H1 (cell line): ENCODE measurements at regions not wholly inside any gene's neighbourhood (a gene's known extent, or its start where the extent isn't known, plus 50 kb on each side); places are given as distances from the start of the nearest gene placed in this dataset.

ENCODE experiments used
- CTCF ChIA-PET: fragments of 300-600 bp; sonication (Branson Sonifier 250); formaldehyde crosslinking; loops from one replicate; lab custom pipeline; 2021; ENCODE audit not compliant: partially characterized antibody; lab: Charles Lee
- POLR2A ChIA-PET: fragments of 300-600 bp; sonication (Branson Sonifier 250); formaldehyde crosslinking; loops from one replicate; lab custom pipeline; 2021; ENCODE audit warnings: inconsistent platforms; ENCODE audit not compliant: partially characterized antibody; lab: Charles Lee
- DNase-seq, 2 experiments: peaks; one replicate each; pipeline versions ENCODE4 v3.0.0 to v3.0.0-alpha.2; 2010 to 2022; ENCODE audit warnings: low spot score in 2 of 2, low read depth in 1 of 2, mixed read lengths in 1 of 2
- FAIRE-seq: peaks from 2 replicates; lab custom pipeline; 2011; peaks lifted over from hg19 to GRCh38; lab: Jason Lieb, UNC
- H2AFZ ChIP-seq: 2 replicates; pipeline ENCODE4 v1.8.1; 2012; ENCODE audit warnings: low read length, inconsistent platforms
- H2AK5ac ChIP-seq: 2 replicates; pipeline ENCODE4 v1.6.1; 2013; ENCODE audit warnings: low read depth, low read length
- H2BK120ac ChIP-seq: replicated peaks from 2 replicates; pipeline ENCODE3; 2013; ENCODE audit warnings: low read depth, low read length, inconsistent platforms
- H2BK12ac ChIP-seq: 2 replicates; pipeline ENCODE4 v1.6.1; 2013; ENCODE audit warnings: low read depth, low read length
- H2BK15ac ChIP-seq: 2 replicates; pipeline ENCODE4 v1.6.1; 2013; ENCODE audit warnings: low read length
- H2BK20ac ChIP-seq: 2 replicates; pipeline ENCODE4 v1.6.1; 2013; ENCODE audit warnings: low read length
- H2BK5ac ChIP-seq: 2 replicates; pipeline ENCODE4 v1.6.1; 2013; ENCODE audit warnings: low read depth, low read length
- H3K14ac ChIP-seq: 2 replicates; pipeline ENCODE4 v1.6.1; 2013; ENCODE audit warnings: inconsistent platforms; ENCODE audit not compliant: insufficient read length
- H3K18ac ChIP-seq: 2 replicates; pipeline ENCODE4 v1.6.1; 2013; ENCODE audit warnings: low read length; ENCODE audit errors: extremely low read depth
- H3K23ac ChIP-seq: 2 replicates; pipeline ENCODE4 v1.6.1; 2013; ENCODE audit warnings: inconsistent platforms; ENCODE audit not compliant: insufficient read length
- H3K23me2 ChIP-seq: 2 replicates; pipeline ENCODE4 v1.6.1; 2013; ENCODE audit warnings: low read depth, low read length
- H3K27ac ChIP-seq: 2 replicates; pipeline ENCODE4 v1.6.1; 2011; ENCODE audit warnings: low read depth, low read length, inconsistent platforms
- H3K27me3 ChIP-seq, 4 experiments: replicated peaks in 1 of 4; 1 replicate in 1 of 4; 2 replicates in 3 of 4; pipeline versions ENCODE4 v1.6.1 to v1.8.1; 2011 to 2013; ENCODE audit warnings: low read length in 3 of 4, mild to moderate bottlenecking in 3 of 4, inconsistent platforms in 2 of 4, mixed read lengths in 2 of 4, moderate library complexity in 1 of 4; ENCODE audit not compliant: control insufficient read depth in 3 of 4, insufficient read depth in 3 of 4; ENCODE audit errors: extremely low read depth in 1 of 4
- H3K36me3 ChIP-seq, 4 experiments: 2 replicates each; pipeline versions ENCODE4 v1.6.1 to v1.8.1; 2011 to 2013; ENCODE audit warnings: mild to moderate bottlenecking in 4 of 4, low read length in 3 of 4, moderate library complexity in 2 of 4, control low read depth in 1 of 4, inconsistent platforms in 1 of 4; ENCODE audit not compliant: insufficient read depth in 4 of 4, control insufficient read depth in 2 of 4
- H3K4ac ChIP-seq: replicated peaks from 2 replicates; pipeline ENCODE3; 2013; ENCODE audit warnings: low read length, low read depth, mixed read lengths, inconsistent platforms; ENCODE audit not compliant: insufficient read length
- H3K4me1 ChIP-seq, 4 experiments: replicated peaks in 1 of 4; 1 replicate in 1 of 4; 2 replicates in 3 of 4; pipeline versions ENCODE4 v1.6.1 to v1.8.1; 2011 to 2013; ENCODE audit warnings: low read length in 3 of 4, inconsistent platforms in 2 of 4, mixed read lengths in 1 of 4; ENCODE audit not compliant: insufficient read depth in 4 of 4, control insufficient read depth in 3 of 4
- H3K4me2 ChIP-seq, 2 experiments: 2 replicates each; pipeline versions ENCODE4 v1.6.1 to v1.8.1; 2011 to 2013; ENCODE audit warnings: low read depth in 2 of 2, low read length in 2 of 2, control low read depth in 1 of 2, inconsistent platforms in 1 of 2, mild to moderate bottlenecking in 1 of 2; ENCODE audit not compliant: insufficient read depth in 1 of 2
- H3K4me3 ChIP-seq, 4 experiments: fragments of 200-600, 300-600 bp in 1 of 4; sonication (generic), shearing (Covaris generic), sonication (Bioruptor Twin) in 1 of 4; 2 replicates each; pipeline versions ENCODE4 v1.5.1 to v1.8.1; 2011 to 2016; ENCODE audit warnings: low read length in 4 of 4, low read depth in 3 of 4, control low read depth in 2 of 4, inconsistent platforms in 2 of 4, mild to moderate bottlenecking in 2 of 4, mixed read lengths in 1 of 4, moderate library complexity in 1 of 4; ENCODE audit not compliant: insufficient read depth in 2 of 4; ENCODE audit errors: extremely low read depth in 1 of 4
- H3K56ac ChIP-seq: replicated peaks from 2 replicates; pipeline ENCODE3; 2013; ENCODE audit warnings: low read depth, mild to moderate bottlenecking, mixed read lengths, low read length, inconsistent platforms; ENCODE audit not compliant: insufficient read length
- H3K79me1 ChIP-seq: 2 replicates; pipeline ENCODE4 v1.6.1; 2013; ENCODE audit warnings: low read depth, low read length, control low read depth
- H3K79me2 ChIP-seq, 2 experiments: 2 replicates each; pipeline versions ENCODE4 v1.6.1 to v1.8.1; 2012 to 2013; ENCODE audit warnings: low read length in 2 of 2, mild to moderate bottlenecking in 2 of 2, inconsistent platforms in 1 of 2; ENCODE audit not compliant: insufficient read depth in 2 of 2, control insufficient read depth in 1 of 2
- H3K9ac ChIP-seq, 4 experiments: replicated peaks in 1 of 4; 1 replicate in 1 of 4; 2 replicates in 3 of 4; pipeline versions ENCODE4 v1.6.1 to v1.8.1; 2011 to 2013; ENCODE audit warnings: low read depth in 3 of 4, low read length in 3 of 4, control low read depth in 2 of 4, mild to moderate bottlenecking in 2 of 4, moderate library complexity in 2 of 4, inconsistent platforms in 1 of 4; ENCODE audit errors: extremely low read depth in 1 of 4
- H3K9me3 ChIP-seq, 2 experiments: 2 replicates each; pipeline versions ENCODE4 v1.6.1 to v1.8.1; 2012 to 2013; ENCODE audit warnings: mild to moderate bottlenecking in 2 of 2, moderate library complexity in 2 of 2, control low read depth in 1 of 2, inconsistent platforms in 1 of 2, low read depth in 1 of 2, low read length in 1 of 2, mixed read lengths in 1 of 2; ENCODE audit not compliant: insufficient read depth in 2 of 2
- H4K20me1 ChIP-seq, 2 experiments: replicated peaks in 1 of 2; 2 replicates each; pipeline versions ENCODE3 to v1.8.1; 2011 to 2013; ENCODE audit warnings: inconsistent platforms in 2 of 2, low read length in 2 of 2, mild to moderate bottlenecking in 1 of 2; ENCODE audit not compliant: insufficient read depth in 2 of 2, control insufficient read depth in 1 of 2
- H4K5ac ChIP-seq: 2 replicates; pipeline ENCODE4 v1.6.1; 2013; ENCODE audit warnings: low read length, low read depth, mixed read lengths, inconsistent platforms; ENCODE audit not compliant: insufficient read length
- H4K8ac ChIP-seq: 2 replicates; pipeline ENCODE4 v1.8.0; 2013; ENCODE audit warnings: mild to moderate bottlenecking, moderate library complexity, low read length, inconsistent platforms; ENCODE audit not compliant: insufficient read depth; ENCODE audit errors: extremely low read depth
- H4K91ac ChIP-seq: replicated peaks from 2 replicates; pipeline ENCODE3; 2013; ENCODE audit warnings: low read length, mixed read lengths, inconsistent platforms; ENCODE audit not compliant: insufficient read length
- BRCA1 ChIP-seq: IDR thresholded peaks from 2 replicates; pipeline ENCODE4 v1.6.1; 2012; ENCODE audit warnings: low read depth, low read length, improper control_type of control experiment
- CHD2 ChIP-seq: IDR thresholded peaks from 2 replicates; pipeline ENCODE4 v1.6.1; 2012; ENCODE audit warnings: low read length, improper control_type of control experiment
- CREB1 ChIP-seq: IDR thresholded peaks from 2 replicates; pipeline ENCODE4 v1.6.1; 2012; ENCODE audit warnings: inconsistent platforms
- CTBP2 ChIP-seq: IDR thresholded peaks from 2 replicates; pipeline ENCODE4 v1.7.0; 2011; ENCODE audit warnings: borderline replicate concordance, mild to moderate bottlenecking, moderate library complexity, mixed read lengths, low read length; ENCODE audit not compliant: insufficient read depth, insufficient read length
- EP300 ChIP-seq, 2 experiments: IDR thresholded peaks; 1 replicate in 1 of 2; 2 replicates in 1 of 2; pipeline ENCODE4 v1.6.1; 2011 to 2012; ENCODE audit warnings: low read depth in 2 of 2, low read length in 2 of 2, mild to moderate bottlenecking in 2 of 2, borderline replicate concordance in 1 of 2, inconsistent platforms in 1 of 2, moderate library complexity in 1 of 2
- POLR2A ChIP-seq, 2 experiments: IDR thresholded peaks; 1 replicate in 1 of 2; 2 replicates in 1 of 2; pipeline ENCODE4 v1.6.1; 2011; ENCODE audit warnings: low read depth in 2 of 2, low read length in 2 of 2, mild to moderate bottlenecking in 2 of 2; ENCODE audit errors: control extremely low read depth in 1 of 2
- RFX5 ChIP-seq: IDR thresholded peaks from 2 replicates; pipeline ENCODE4 v1.6.1; 2011; ENCODE audit warnings: low read depth, low read length, improper control_type of control experiment, borderline replicate concordance
- SIN3A ChIP-seq, 2 experiments: IDR thresholded peaks in 1 of 2; conservative IDR thresholded peaks in 1 of 2; 2 replicates each; pipeline ENCODE4 v1.6.1; 2011 to 2012; ENCODE audit warnings: low read length in 2 of 2, improper control_type of control experiment in 1 of 2, low read depth in 1 of 2, mild to moderate bottlenecking in 1 of 2
- SP1 ChIP-seq: IDR thresholded peaks from 2 replicates; pipeline ENCODE4 v1.6.1; 2011; ENCODE audit warnings: low read depth, low read length
- SRF ChIP-seq: IDR thresholded peaks from 2 replicates; pipeline ENCODE4 v1.6.1; 2011; ENCODE audit warnings: mild to moderate bottlenecking, low read depth, low read length, moderate library complexity
- SUZ12 ChIP-seq: fragments of 200-600 bp; sonication (generic); IDR thresholded peaks from 2 replicates; pipeline ENCODE4 v1.6.1; 2012; ENCODE audit warnings: mild to moderate bottlenecking, inconsistent platforms, low read length, moderate library complexity, mixed read lengths
- TAF1 ChIP-seq: IDR thresholded peaks from 2 replicates; pipeline ENCODE4 v1.6.1; 2011; ENCODE audit warnings: mild to moderate bottlenecking, low read depth, low read length
- TCF12 ChIP-seq: IDR thresholded peaks from 2 replicates; pipeline ENCODE4 v1.6.1; 2011; ENCODE audit warnings: low read depth, mild to moderate bottlenecking, low read length
- WGBS, 2 experiments: shearing (Covaris generic) in 1 of 2; methylation state at CpG; one replicate each; pipeline versions ENCODE4 v1.1.6 to v1.1.7; 2013 to 2015; ENCODE audit warnings: low lambda C conversion rate in 2 of 2, mixed read lengths in 2 of 2, inconsistent platforms in 1 of 2, low coverage in 1 of 2, missing lambda C conversion rate in 1 of 2; ENCODE audit not compliant: insufficient replicate concordance in 2 of 2, insufficient coverage in 1 of 2, insufficient read length in 1 of 2; ENCODE audit errors: extremely low coverage in 1 of 2, missing lambda C conversion rate in 1 of 2; 5-methylcytosine and 5-hydroxymethylcytosine counted together

DNA sequence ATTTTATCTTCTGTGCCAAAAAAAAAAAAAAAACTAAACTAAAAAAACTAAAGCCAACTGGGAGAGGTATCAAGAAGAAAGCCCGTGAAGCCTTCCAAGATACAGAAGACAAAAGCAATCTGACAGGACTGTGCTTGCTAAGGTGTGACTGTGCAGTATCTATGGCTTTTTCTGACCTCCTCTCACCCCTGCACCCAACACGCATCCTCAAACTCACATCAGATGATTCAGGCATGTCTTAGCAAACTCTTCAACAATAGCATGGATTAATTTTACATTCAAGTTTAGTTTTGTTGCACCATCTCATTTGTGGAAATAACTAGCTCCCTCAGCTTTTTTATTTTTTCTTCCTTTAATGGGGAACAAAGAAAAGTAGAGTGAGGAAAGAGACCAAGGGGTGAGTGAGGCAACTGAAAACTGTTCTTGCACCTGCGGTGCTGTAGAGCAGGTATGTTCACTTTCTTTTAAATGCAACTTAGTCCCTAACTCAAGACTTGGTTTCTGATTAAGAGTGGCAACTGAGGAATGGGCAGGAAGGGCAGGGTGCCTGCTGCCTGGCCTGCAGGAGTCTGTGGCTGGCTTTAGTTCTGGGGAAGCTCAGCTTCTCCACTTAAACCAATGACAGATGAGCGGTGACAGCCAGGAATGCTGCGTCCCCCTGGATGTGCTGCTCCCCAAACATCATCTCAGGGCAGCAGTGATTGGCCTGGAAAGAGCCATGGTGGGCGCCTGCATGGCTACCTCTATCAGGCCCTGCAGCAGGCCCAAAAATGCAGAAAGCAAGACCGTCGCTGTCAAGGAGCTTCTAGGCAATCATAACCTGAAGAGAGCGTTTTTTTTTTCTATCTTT is 71.3 kb upstream of the LRRC8B start:
- H4K8ac ChIP-seq: no peak overlapping the region
- no peak for FAIRE-seq

More for the DNA sequence above, 71.3 kb upstream of the LRRC8B start:
- Histone ChIP-seq H2BK15ac (no peak overlapping the region), H4K91ac (no peak overlapping the region), H3K36me3 (no peaks in the 10 kb centered on the region), H3K23ac (no peak overlapping the region), H3K27ac (no peak overlapping the region), H4K20me1 (no peaks in the 10 kb centered on the region), H3K4ac (no peak overlapping the region), H2BK120ac (no peak overlapping the region), H3K9ac (no peak overlapping the region), H3K23me2 (no peaks in the 10 kb centered on the region), H3K4me2 (no peak overlapping the region), H3K9me3 (no peaks in the 10 kb centered on the region), H3K79me2 (no peaks in the 10 kb centered on the region), H3K4me1 (peaks cover 0 to 5% (median 4%) of the 10 kb centered on the region in 4 experiments; a peak in 4 of 7 replicates), H3K18ac (no peak overlapping the region), H3K79me1 (no peaks in the 10 kb centered on the region), H2BK20ac (no peak overlapping the region), H3K56ac (no peak overlapping the region), H3K27me3 (no peaks in the 10 kb centered on the region), H4K5ac (no peak overlapping the region), H3K4me3 (no peak overlapping the region), H3K14ac (no peak overlapping the region), H2AK5ac (no peak overlapping the region), H2BK5ac (no peak overlapping the region), H2AFZ (no peak overlapping the region), H2BK12ac (no peak overlapping the region)
- DNase-seq: no peak
- POLR2A ChIA-PET: no interaction called here
- CTCF ChIA-PET: interaction anchor here (0.7 to 6.3 kb wide), 17 partner anchors 11 to 543 kb away, joined by 3 to 42 read pairs (median 4); no protein-coding TSS in a partner anchor
- WGBS, 2 experiments: 83% methylated on average over 9 of the region's 9 CpGs; no CpG with 5 or more reads in 1 of the 2 experiments
- TF ChIP-seq SUZ12 (no peak), SP1 (no peak), CTBP2 (no peak), SRF (no peak), RFX5 (no peak), SIN3A (conservative IDR thresholded peaks at IDR 0.05 in 1 of 2, IDR thresholded peaks at IDR 0.05 in 1 of 2; ENCODE audit: low read depth in 1 of 2, low read length in 2 of 2) (no peak), BRCA1 (no peak), TCF12 (no peak), CHD2 (no peak), CREB1 (no peak), EP300 (IDR thresholded peaks at IDR 0.05; ENCODE audit: borderline replicate concordance in 1 of 2, low read depth in 2 of 2, low read length in 2 of 2) (no peak), POLR2A (IDR thresholded peaks at IDR 0.05; ENCODE audit: control extremely low read depth in 1 of 2, low read depth in 2 of 2, low read length in 2 of 2) (no peak), TAF1 (no peak)
